ENCODE measurements at regions not wholly inside any gene's neighbourhood (a gene's known extent, or its start where the extent isn't known, plus 50 kb on each side); places are given as distances from the start of the nearest gene placed in this dataset.

DNA sequence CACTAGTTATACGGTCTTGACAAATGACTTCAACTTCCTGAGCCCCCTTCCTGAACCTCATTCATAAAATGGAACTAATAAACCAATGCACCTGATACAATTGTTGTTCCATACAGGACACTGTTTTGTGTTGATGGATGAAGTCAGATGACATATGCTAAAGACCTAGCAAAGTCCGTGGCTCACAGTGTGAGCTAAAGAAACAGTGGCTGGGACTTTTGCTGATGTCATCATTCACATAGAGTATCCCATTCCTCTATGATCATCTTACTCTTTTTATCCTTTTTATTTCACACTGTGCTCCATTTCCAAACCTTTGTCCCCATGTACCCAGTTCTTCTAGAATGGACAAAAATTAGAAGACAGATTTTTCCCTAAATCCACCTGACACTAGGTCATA, 83.7 kb upstream of the KAZN start:
- H3K4me3 ChIP-seq (ENCODE audit: low read depth, poor library complexity, severe bottlenecking): no peak overlapping the region
- intact Hi-C loops (cut with DNase I; ENCODE audit: low total_unique reads): no loop called here
- TF ChIP-seq CTCF (IDR thresholded peaks at IDR 0.05): no peak
- TF ChIP-seq POLR2A (IDR thresholded peaks at IDR 0.05): no peak
- 73 to 80% methylated on average over 2 of the region's 2 CpGs for WGBS, 2 donors
- no peak for DNase-seq (ENCODE audit: low spot score in 2 of 2)

GRCh38 chr1:14516974-14517840, 81.3 kb upstream of the KAZN start:
- intact Hi-C loops (cut with DNase I; ENCODE audit: low total_unique reads): no loop called here
- peak; percentile 25 to 70 for DNase-seq (ENCODE audit: low spot score in 2 of 2)
- no peak overlapping the region for H3K4me3 ChIP-seq (ENCODE audit: low read depth, poor library complexity, severe bottlenecking)
- 36 to 52% methylated on average over 6 of the region's 6 CpGs for WGBS, 2 donors
- TF ChIP-seq CTCF (IDR thresholded peaks at IDR 0.05): no peak
- TF ChIP-seq POLR2A (IDR thresholded peaks at IDR 0.05): no peak

- intact Hi-C loops (cut with DNase I; ENCODE audit: low total_unique reads): no loop called here
- H3K4me3 ChIP-seq (ENCODE audit: low read depth, poor library complexity, severe bottlenecking): no peak overlapping the region
- TF ChIP-seq CTCF (IDR thresholded peaks at IDR 0.05) (no peak), POLR2A (IDR thresholded peaks at IDR 0.05) (no peak)
- 67 to 82% methylated on average over 1 of the region's 1 CpG for WGBS, 2 donors
- no peak for DNase-seq (ENCODE audit: low spot score in 2 of 2)
Measured at GRCh38 chr1:14517841-14518180, 80.7 kb upstream of the KAZN start.

GRCh38 chr1:14519976-14520375, 78.5 kb upstream of the KAZN start:
- TF ChIP-seq POLR2A (IDR thresholded peaks at IDR 0.05): no peak
- no peak for TF ChIP-seq CTCF (IDR thresholded peaks at IDR 0.05)
- no peak for DNase-seq (ENCODE audit: low spot score in 2 of 2)
- no peak overlapping the region for H3K4me3 ChIP-seq (ENCODE audit: low read depth, poor library complexity, severe bottlenecking)
- 71 to 72% methylated on average over 5 of the region's 5 CpGs for WGBS, 2 donors
- intact Hi-C loops (cut with DNase I; ENCODE audit: low total_unique reads): no loop called here

GRCh38 chr1:14520514-14521163, 77.8 kb upstream of the KAZN start:
- 43 to 60% methylated on average over 4 of the region's 4 CpGs for WGBS, 2 donors
- H3K4me3 ChIP-seq (ENCODE audit: low read depth, poor library complexity, severe bottlenecking): no peak overlapping the region
- intact Hi-C loops (cut with DNase I; ENCODE audit: low total_unique reads): no loop called here
- peak in 1 of 2 donors; percentile 54 for DNase-seq (ENCODE audit: low spot score in 2 of 2)
- TF ChIP-seq POLR2A (IDR thresholded peaks at IDR 0.05) (no peak), CTCF (IDR thresholded peaks at IDR 0.05) (no peak)

All from lower leg skin (tissue), 4 donors.